ENCODE measurements at regions not wholly inside any gene's neighbourhood (a gene's known extent, or its start where the extent isn't known, plus 50 kb on each side); places are given as distances from the start of the nearest gene placed in this dataset.

DNA sequence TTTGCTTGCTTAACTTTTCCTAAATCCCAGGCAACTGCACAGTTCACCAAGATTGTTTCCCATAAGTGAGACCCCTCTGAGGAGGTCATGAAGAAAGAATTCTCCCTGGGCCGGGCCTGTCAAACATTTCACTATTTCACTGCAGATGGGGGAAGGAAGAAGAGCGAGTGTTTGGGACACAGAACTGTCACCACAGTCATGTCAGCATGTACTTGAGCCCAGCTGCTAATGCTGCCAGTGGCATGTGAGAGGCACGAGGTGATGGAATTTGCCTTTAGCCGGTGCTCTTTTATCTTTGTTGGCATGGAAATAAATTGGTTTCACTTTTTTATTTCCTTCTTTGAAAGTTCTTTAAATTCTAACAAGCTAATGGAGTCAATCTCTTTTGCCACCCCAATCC lies 277.9 kb upstream of the GADL1 start:
- DNase-seq (ENCODE audit: low read depth, low spot score) = no peak
- H3K27ac ChIP-seq = no peak overlapping the region

DNA sequence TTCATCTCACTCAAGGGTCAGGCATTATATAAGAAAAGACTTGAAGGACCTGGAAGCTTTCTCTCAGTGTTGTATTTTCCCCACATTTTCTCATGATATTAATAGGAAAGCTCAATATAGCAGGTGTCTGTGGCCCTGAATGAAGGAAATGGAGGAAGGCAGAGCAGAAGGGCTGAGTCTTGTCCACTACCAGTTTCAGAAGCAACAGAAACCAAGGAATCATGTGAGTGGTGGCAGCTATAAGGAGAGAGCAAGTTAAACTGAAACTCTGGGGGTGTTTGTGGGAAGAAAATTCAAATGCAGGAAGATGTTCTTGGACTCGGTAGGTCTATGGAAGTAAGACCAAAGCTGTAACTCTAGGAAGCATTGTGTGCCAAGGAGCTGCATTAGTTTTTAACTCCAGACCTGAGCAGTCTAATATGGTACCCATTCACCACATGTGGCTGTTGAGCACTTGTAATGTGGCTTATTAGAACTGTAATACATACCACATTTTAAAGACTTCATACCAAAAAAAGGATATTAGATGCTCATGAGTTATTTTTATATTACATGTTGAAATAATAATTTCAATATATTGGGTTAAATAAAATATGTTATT lies 278.8 kb upstream of the GADL1 start:
- no peak for DNase-seq (ENCODE audit: low read depth, low spot score)
- H3K27ac ChIP-seq = no peak overlapping the region

DNA sequence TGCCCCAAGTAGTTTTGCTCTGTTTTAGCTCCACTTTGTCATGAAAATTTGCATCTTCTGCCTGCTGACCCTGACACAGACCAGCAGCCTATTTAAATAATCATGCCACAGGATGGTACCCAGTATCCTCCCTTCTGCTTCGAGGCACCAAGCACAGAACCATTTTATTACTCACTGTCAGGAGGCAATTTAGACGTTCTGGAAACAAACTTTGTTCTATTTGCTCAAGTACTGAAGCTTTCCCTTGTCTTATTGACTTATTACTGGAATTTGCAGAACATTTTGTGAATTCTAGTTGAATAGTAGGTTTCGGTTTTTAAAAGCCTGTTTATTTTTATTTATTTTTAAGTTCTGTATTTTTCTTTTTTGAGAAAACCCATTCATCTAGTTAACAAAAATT lies 279.6 kb upstream of the GADL1 start:
- H3K27ac ChIP-seq = no peak overlapping the region
- no peak for DNase-seq (ENCODE audit: low read depth, low spot score)

DNA sequence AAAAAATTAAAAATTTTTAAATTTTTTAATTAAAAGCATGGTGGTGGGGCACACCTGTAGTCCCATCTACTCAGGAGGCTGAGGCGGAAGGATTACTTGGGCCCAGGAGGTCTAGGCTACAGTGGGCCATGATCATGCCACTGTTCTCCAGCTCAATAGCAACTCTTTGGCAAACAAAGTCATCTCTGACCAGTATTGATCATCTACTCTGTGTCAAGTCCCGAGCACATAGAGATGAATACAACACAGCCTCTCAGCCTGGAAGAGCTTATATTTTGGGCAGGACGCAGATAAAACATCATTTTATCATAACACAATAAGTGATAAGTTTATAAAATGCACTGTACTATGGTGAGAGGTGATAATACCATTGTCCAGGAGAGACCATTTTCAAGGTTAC lies 281.6 kb upstream of the GADL1 start:
- DNase-seq (ENCODE audit: low read depth, low spot score) = no peak
- H3K27ac ChIP-seq = no peak overlapping the region

DNA sequence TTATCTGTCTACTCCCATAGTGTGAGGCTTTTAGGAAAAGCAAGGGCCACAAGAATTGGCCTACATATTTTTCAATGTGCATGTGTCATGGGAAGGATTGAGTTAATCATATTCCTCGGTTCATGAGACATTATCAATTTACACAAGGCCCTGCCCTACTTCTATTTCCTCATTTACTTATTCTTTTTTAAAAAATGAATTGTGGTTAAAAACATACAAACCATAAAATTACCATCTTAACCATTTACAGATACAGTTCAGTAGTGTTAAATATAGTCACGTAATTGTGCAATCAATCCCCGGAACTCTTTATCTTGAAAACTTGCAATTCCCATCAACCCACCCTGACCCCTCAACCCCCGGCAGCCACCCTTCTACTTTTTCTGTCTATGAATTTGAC lies 284.0 kb upstream of the GADL1 start:
- no peak overlapping the region for H3K27ac ChIP-seq
- DNase-seq (ENCODE audit: low read depth, low spot score) = no peak

DNA sequence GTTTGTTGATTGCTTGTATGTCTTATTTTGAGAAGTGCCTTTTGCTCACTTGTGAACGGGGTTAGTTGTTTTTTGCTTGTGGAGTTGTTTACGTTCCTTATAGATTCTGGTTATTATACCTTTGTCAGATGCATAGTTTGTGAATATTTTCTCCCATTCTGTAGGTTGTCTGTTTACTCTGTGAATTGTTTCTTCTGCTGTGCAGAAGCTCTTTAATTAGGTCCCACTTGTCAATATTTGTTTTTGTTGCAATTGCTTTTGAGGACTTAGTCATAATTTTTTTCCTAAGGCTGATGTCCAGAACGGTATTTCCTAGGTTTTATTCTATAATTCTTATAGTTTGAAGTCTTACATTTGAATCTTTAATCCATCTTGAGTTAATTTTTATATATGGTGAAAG lies 285.3 kb upstream of the GADL1 start:
- no peak overlapping the region for H3K27ac ChIP-seq
- DNase-seq (ENCODE audit: low read depth, low spot score) = no peak

DNA sequence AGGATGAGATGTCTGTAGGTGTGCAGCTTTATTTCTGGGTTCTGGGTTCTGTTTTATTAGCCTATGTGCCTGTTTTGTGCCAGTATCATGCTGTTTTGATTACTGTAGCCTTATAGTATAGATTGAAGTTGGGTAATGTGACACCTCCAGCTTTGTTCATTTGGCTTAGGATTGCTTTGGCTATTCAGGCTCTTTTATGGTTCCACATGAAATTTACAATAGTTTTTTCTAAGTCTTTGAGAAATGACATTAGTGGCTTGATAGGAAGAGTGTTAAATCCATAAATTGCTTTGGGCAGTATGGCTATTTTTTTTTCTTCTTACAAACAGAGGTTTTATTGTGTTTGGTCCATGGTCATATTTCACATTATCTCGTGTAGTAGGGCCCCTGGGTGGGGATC lies 285.8 kb upstream of the GADL1 start:
- no peak overlapping the region for H3K27ac ChIP-seq
- no peak for DNase-seq (ENCODE audit: low read depth, low spot score)

DNA sequence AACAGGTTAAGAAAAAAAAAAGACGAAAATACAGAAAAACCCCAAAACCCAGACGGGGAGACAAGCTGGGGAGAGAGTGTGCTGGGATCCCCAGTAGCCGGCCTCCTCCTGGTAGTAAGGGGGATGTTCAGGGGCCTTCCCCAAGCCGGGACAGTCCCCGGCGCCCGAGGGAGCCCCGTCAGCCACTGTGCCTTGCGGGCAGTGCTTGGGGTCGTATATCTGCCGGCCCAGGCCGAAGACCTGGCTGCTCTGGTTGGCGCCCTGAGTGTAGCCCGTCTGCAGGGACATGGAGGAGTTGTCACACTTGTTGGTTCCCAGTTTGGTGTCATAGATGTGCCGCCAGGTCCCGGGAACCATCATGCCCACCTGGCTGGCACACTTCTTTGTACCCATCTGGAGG lies 287.2 kb upstream of the GADL1 start:
- no peak overlapping the region for H3K27ac ChIP-seq
- DNase-seq (ENCODE audit: low read depth, low spot score) = no peak

DNA sequence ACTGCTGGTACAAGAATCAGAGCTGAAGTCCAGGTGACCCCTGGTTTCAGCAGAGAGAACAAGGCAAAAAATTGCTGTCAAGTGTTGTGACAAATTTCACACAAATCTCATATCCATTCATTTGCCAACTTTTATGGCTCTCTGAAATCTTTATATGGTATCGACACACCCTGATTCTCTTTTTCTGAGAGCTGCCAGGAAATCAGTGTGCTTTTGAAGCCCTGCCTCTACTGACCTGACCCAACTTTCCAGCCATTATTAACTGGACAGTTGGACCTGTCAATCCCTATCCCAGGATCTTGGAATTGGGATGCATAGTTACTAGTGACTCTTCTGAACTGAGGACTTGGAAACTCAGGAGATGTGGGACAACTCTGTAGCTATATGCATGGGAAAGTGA lies 288.2 kb upstream of the GADL1 start:
- no peak overlapping the region for H3K27ac ChIP-seq
- DNase-seq (ENCODE audit: low read depth, low spot score) = no peak

DNA sequence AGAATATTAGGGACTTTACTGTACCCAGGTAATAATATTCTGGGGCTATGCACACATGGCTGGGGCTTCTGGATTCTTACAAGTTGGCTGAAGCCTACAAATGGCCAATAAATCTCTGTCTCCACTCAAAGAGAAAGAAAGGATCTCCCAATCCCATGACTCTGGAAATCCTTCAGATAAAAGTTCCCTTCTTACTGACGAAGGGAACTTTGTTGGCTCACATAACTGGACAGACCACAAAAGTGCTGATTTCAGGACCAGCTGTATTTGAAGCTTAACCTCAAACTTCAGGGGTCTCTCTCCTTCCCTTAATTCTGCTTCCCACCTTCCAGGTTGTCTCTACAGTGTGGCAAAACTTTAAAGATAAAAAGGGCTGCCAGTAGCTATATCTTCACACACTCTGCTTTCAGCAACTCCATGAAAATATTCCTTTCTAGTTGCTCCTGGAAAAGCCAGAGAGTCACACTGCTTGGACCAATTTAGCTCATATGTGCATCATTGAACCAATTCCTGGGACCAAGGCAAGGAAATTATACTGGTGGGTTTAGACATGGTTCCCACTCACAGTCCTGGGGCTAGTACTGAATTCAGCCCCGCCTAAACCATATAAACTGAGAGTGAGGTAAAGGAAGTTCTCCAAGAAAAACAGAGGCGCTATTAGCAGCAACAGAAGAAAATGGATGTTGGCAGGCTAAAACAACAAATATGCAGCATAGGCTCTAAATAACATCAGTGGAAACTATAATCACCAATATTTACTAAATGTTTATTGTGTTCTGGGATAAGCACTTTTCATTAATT lies 290.0 kb upstream of the GADL1 start:
- no peak overlapping the region for H3K27ac ChIP-seq
- no peak for DNase-seq (ENCODE audit: low read depth, low spot score)

DNA sequence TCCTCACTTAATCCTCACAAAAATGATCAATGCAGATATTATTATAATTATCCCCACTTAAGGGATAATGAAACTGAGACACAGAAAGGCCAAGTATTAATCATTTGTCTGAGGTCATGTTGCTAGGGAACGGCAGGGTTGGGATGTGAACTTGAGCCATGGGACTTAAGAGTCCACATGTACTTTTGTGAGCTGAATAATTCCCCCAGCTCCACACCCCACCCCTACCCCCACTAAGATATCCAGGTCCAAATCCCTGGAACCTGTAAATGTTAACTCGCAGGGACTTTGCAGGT lies 290.5 kb upstream of the GADL1 start:
- H3K27ac ChIP-seq = no peak overlapping the region
- no peak for DNase-seq (ENCODE audit: low read depth, low spot score)

DNA sequence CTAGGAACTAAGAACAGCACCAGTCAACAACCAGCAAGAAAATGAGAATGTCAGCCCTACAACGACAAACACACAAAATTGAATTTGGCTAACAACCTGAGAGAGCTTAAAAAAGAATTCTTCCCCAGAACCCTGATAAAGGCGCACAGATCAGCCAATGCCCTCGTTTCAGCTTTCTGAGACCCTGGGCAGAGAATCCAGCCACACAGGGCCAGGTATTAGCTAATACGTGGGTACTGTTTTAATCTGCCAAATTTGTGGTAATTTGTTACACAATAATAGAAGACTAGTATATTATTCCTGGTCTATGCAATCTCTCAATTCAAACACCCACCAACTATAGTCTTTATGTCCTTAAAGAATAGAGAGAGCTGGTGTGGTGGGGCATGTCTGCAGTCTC lies 291.6 kb upstream of the GADL1 start:
- no peak overlapping the region for H3K27ac ChIP-seq
- DNase-seq (ENCODE audit: low read depth, low spot score) = no peak

DNA sequence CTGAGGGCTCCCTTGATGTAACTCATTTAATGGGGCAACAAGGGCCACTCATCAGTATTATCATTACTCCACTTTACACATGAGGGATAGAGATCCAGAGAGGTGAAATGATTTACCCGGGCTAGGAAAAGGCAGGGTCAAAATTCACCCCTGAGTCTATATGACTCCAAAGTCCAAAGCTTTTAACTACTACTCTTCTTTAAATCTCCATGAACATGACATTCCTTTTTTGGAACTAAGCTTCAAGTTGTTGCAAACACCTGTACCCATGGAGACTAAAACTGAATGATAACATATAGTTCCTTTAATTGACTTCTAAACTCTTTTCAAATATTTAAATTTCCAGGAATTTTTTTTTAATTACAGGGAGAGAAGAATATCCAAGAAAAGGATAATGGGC lies 292.9 kb upstream of the GADL1 start:
- DNase-seq (ENCODE audit: low read depth, low spot score) = no peak
- H3K27ac ChIP-seq = no peak overlapping the region

DNA sequence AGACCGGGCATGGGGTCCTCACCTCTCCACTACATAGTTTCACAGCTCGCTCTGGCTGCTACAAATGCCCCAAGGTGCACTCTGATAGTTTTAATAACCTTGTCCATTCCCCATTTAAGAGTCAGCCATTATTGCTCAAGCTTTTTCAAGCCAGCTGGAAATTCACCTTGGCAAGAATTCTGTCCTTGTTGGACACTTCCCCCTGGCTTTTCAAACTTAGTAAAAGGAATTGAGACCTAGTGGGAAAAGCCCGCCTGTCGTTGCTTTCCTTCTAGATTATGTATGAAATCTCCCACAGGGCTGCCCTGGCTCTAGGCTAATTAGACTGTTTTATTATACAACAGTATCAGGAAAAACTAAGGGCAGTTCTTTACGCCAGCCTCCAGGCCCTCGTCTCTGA lies 293.7 kb upstream of the GADL1 start:
- DNase-seq (ENCODE audit: low read depth, low spot score) = no peak
- H3K27ac ChIP-seq = no peak overlapping the region

DNA sequence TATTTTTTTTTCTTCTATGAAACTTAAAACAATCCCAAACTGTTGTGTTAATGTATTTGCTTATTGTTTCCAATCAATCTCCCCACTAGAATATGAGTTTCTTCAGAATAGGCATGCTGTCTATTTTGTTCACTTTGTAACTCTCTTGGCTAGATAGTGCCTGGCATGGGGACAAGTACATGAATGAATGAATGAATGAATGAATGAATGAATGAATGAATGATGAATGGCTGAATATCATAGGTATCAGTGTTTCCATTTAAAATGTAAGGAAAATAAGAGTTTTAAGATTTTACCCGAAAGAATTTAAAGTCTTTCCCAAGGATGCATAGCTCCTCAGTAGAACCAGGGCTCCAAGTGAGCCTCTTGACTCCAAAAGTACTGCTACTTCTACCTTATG lies 294.9 kb upstream of the GADL1 start:
- no peak overlapping the region for H3K27ac ChIP-seq
- DNase-seq (ENCODE audit: low read depth, low spot score) = no peak

DNA sequence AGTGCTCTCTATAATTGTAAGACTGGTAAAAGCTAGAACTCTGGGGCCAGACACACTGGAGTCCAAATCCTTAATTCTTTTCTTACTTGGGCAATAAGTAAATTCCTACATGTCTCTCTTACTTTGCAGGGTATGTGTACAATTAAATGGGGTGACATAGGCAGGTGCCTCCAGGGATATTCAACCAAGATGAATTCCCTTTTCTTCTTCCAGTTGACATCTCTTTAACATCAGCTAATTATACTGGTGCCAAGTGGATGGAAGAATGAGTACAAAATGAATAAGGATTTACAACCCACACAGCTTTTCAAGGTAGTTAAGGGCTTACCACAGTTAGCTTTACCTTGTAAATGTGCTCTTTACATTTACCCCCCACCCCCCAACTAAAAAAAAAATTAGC lies 295.5 kb upstream of the GADL1 start:
- no peak overlapping the region for H3K27ac ChIP-seq
- DNase-seq (ENCODE audit: low read depth, low spot score) = no peak

DNA sequence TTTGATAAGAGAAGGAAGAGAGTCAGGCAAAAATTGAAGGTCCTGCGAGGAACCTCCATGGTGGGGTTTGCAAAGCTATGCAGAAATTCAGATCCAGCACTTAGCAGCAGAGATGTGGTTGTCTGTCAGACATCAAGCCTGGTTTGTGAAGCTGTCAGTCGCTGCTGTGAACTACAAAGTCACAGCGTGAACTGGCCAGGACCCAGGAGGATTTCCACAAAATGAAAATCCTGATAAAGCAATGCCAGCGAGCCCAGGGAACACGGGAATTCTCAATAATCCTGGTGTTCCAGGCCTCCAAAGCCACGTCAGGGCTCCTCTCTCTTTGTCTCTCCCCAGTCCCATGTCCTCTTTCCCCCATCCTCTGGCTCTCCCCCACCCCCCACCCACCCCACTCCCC lies 296.9 kb upstream of the GADL1 start:
- no peak for DNase-seq (ENCODE audit: low read depth, low spot score)
- H3K27ac ChIP-seq = no peak overlapping the region

DNA sequence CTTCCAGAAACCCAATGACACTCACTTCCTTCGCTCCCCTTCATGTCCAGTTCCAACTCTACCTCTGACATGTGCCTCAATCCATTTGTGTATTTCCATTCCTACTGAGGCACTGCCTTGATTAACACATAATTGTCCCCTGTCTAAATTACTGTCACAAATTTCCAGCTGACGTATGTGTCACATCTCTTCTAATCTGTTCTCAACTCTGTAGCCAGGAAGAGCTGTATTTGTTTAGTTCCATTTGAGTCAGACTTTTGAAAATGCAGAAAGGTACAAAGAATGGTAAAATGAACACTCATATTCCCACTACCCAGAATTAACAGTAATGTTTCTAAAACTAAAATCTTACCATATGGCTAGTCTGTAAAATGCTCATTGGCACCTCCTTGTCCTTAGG lies 299.0 kb upstream of the GADL1 start:
- H3K27ac ChIP-seq = no peak overlapping the region

DNA sequence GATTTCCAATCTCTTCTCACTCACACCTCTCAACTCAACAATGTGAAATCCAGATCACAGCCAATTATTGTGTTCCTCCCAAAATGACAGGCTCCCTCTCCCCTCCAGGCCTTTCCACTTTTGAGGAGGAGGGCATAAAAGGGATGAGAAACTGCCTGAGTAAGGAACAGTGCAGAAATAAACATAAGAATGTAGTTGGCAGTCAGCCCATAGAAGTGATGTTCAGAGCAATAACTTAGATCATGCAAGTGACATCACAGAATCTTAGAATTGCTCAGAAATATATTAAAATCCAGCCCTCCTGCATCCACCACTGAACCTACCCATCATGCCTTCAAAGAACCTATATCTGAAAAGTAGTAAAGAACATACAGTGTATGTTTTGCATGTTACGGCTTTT lies 299.4 kb upstream of the GADL1 start:
- no peak overlapping the region for H3K27ac ChIP-seq
- DNase-seq (ENCODE audit: low read depth, low spot score) = no peak

More for the DNA sequence above, 299.0 kb upstream of the GADL1 start:
- no peak for DNase-seq (ENCODE audit: low read depth, low spot score)

DNA sequence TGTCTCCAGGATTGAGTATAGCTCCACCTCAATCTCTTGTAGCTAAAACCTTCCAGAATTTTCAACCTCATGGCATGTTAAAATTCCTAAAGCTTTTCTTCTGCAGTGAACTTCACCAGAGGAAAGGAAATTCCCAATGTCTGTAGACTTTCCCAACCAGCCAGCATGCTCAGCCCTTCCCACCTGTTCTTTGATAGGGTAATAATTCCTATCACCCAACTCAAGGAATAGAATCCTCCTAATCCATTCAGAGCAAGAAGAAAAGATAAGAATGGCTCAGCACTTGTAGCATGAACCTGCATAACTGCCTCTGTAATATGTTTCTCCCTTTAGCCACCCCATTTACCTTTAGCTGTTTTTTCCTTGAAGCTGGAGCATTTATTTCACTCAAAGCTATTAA lies 301.8 kb upstream of the GADL1 start:
- peak overlapping the region; percentile 42 for H3K27ac ChIP-seq

DNA sequence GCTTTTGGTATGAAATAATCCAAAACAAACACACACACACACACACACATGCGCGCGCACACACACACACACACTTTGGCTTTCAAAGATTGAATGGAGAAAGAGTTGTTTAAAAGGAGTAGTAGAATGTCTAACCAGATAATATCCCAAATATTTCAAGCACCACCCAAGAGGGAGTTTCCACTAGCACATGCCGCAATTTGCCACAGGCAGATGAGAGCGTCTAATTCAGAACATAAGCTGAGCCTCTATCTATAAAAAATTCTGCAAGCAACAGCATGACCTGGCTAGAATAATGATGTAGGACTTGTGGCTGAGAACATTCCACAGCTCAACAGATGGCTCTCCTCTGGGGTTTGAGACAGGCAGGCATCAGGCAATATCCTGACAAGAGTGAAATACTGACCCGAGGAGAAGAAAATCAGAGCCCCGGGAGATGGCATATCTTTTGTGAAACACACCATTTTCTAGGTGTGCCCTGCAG lies 302.5 kb upstream of the GADL1 start:
- DNase-seq (ENCODE audit: low read depth, low spot score) = peak; percentile 80
- H3K27ac ChIP-seq = peak overlapping the region; percentile 42

More for the DNA sequence above, 301.8 kb upstream of the GADL1 start:
- no peak for DNase-seq (ENCODE audit: low read depth, low spot score)

DNA sequence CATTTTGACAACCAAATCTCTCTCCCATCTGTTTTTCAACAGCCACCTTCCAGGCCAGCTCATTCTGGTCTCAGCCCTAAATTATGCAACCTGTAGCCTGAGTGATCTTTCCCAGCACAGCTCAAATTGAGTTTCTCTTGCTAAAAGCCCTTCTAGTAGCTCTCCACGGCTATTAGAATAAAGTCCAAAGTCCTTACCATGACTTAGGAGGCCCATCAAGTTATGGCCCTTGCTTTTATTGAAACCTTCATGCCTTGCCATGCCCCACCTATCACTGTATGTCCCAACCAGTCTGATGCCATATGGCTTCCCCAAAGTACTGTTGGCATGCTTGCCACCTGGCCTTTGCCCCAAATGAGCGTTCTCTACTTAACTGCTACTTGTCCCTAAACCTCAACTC lies 303.5 kb upstream of the GADL1 start:
- DNase-seq (ENCODE audit: low read depth, low spot score) = no peak
- no peak overlapping the region for H3K27ac ChIP-seq
